HG02759 (cell line): ENCODE measurements at regions not wholly inside any gene's neighbourhood (a gene's known extent, or its start where the extent isn't known, plus 50 kb on each side); places are given as distances from the start of the nearest gene placed in this dataset.
"Not testable (repeated sequence)": the region's sequence is repeated elsewhere in the genome, so short reads cannot be mapped to it uniquely, and the experiment has no call there.

Experiments
- ATAC-seq: cut with Tn5 transposase; IDR thresholded peaks from one replicate; pipeline ENCODE4 v1.9.1; 2021; ENCODE audit warnings: mild to moderate bottlenecking, moderate library complexity; ENCODE audit not compliant: unreplicated experiment

DNA sequence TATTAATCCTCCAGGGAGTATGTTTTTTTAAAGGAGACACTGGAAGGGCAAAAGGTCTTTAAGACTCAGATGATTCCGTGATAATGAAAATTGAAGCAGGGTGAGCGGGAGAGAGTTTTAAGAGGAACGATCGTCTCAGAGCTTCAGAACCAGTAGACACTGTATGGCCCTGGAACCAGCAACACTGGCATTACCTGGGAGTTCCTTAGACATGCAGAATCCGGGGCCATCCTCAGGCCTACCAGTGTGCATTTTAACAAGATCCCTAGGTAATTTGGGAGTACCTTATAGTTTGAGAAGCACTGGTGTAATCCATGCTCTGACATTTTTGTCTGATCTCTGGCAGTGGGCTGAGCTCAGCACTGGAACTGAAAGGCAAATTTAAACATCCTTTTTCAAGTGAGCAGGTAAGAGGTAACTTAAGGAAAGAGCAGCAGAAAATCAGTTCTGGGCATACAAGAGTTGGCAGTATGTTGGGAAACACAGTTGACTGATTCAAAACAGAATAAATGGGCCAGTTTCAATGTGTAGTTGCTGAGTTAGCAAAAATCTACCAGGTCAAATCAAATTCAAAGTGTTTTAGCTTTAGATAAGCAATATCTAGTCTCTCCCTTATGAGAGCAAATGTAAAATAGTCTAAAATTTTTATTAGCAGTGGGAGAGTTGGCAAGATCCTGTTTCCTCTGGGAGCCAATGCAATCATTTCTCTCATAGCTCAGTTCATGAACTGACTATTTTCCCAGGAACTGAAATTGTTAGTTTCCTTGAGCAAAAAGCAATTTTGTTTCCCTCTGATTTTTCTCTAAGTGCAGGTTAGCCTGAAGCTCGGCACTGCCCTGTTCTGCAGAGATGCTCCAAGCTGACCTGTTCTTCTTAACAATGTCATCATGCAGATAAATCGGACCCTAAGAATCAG, 97.2 kb upstream of the ELMO1 start:
- ATAC-seq: no peak

DNA sequence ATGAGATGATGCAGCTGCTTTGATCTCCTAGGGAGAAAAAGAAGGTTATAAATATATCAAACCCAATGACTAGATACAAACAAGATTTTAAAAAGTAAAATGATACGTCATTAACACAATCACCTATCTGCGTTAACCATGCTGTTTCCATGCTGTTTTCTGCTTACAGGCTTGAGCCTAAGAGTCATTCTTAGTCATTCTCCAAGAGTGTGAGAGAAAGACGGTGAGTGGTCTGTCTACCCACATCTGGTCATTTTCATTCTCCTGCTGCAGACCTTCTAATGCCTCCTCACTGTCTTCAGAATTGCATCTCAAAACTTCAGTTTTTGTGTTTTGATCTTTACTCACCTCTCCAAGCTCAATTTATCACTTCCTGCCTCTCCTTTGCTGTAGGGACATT, 98.0 kb upstream of the ELMO1 start:
- no peak for ATAC-seq

DNA sequence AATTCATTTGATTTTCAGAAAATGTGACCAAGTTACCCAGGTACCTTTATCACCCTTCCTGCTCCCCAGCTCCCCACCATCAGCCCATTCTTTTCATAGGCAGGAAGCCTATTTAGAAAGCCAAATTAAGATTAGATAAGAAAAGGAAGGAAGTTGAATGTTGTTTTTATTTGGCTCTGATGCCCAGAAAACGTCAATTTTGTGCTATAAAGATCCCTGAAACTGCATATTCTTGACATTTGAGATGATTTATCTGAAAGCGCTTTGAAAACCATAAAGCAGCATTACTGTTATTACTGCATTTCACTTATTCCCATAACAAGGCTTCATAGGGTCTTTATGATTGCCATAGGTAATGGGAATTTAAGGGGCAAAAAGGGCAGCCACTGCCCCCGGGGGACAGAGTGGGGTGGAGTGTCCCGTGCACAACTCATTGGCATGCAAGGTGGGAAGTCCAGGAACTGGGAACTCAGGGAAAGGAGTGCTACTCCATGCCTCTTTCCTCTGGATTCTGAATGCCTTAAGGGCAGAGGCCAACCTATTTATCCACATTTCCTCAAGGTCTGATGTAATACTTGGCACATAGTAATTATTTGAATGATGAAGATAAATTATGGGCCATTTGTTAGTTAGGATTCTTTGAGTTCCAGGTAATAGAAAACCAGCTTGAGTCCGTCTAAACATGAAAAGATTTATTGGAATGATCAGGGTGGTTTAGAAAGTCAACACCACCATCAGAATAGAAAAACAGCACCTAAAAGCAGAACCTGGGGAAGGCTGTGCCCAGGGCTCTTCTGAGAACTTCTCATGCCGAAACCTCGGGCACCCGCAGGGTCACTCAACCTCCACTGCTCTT, 100.6 kb upstream of the ELMO1 start:
- ATAC-seq: no peak

DNA sequence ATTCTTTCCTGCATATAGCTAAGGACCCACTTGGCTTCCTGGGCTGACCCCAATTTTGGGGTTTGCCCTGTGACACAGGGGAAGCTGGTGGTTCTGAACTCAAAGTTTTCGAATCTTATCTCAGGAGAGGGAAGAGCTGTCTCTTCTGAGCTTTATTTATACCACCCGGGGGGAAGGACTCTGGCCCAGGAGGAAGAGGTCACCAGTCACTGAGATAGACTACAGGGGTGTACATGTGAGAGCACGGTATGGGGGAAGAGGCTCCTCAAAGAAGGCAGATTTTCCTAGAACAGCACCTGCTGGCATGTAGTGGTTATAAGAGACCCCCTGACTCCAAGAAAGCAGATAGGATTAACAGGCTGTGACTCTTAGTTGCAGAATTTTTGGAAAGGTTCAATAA, 101.8 kb upstream of the ELMO1 start:
- ATAC-seq: no peak

DNA sequence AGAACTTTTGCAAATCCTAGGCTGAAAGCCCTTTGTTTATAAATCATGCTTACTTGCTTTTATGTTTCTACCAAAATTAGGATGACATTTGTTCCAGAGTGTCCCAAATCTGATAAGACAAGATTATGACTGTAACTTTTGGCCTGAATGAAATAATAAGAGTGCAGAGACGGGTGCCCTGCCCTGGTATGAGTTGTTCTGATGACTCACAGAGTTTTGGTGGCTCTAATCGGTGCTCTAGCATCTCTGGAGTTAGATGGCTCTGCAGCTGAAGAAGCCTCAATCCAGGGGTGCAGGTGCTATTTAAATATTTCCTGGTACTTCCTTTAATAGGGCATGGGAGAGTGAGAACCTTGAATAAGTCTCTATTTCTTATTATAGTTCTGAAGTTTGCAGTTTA, 102.2 kb upstream of the ELMO1 start:
- ATAC-seq: no peak

DNA sequence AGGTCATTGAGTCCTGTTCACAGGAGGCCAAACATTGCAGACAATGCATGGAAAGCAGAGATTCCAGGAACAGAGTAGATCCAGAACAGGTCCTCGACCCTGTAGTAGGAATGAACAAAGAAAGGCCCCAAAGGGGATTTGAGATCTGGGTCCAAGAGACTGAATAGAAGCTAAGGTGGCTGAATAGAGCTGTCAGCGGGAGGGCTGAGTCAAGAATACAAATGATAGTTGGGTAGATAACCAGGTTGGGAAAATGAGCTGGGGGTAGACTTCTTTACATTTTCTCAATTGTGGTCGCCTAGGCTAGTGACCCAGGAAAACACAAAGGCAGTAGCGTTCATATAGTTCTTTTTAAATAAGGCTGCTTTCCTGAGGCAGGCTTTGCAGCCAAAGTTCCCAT, 103.4 kb upstream of the ELMO1 start:
- no peak for ATAC-seq

DNA sequence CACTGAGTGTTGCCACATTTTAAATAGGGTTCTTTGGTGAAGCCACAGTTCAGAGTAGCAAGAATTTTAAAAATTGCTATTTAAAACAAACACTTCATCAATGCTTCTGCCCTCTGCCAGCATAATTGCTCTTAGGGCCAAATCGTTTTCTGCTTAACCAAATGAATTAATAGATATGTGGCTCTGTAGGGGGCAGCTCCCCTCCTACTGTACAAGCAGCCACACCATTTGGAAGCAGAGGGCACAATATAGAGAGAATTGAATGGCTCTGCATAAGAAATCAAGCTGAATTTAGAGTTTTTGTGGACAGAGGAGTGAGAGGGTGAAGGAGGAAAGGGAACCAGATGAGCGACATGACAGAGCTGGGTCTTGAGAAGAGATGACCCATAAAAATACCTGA, 103.8 kb upstream of the ELMO1 start:
- not testable (repeated sequence) for ATAC-seq

DNA sequence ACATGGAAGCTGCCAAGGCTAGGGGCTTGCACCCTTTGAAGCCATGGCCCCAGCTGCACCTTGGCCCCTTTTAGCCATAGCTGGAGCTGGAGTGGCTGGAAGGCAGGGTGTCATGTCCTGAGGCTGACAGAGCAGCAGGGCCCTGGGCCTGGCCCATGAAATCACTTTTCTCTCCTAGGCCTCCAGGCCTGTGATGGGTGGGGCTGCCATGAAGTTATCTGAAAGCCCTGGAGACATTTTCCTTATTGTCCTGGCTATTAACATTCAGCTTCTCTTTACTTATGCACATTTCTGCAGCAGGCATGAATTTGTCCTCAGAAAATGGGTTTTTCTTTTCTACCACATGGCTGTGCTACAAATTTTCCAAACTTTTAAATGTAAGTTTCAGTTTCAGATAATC, 106.9 kb upstream of the ELMO1 start:
- no peak for ATAC-seq

DNA sequence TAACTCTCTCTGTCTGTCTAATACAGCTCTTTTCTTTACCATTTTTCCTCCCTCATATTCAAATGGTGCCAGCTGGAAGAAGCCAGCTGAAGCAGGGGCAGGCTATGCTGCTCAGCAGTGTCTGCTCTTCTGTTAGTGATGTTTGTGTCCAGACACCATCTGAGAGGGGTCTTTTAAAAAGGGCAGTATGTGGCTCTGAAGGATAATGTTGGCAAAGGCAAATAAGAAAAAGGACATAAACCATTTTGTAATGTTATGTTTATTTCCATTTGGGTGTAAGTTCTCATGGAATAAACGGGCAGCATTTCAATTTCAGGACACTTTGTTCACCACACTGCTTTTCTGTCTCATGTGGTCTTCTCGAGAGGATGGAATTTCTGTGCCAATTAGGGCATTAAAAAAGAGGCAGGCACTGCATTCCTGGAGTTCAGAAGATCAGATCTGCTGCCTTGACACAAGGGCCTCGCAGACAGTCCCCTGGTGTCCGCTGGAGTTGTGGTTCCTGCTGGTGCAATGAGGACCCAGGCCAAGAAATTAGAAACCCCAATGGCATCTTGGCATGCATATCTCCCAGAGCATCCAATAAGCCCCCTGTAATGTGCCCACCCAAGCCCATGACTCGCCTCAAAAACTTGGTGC, 109.0 kb upstream of the ELMO1 start:
- ATAC-seq: no peak

DNA sequence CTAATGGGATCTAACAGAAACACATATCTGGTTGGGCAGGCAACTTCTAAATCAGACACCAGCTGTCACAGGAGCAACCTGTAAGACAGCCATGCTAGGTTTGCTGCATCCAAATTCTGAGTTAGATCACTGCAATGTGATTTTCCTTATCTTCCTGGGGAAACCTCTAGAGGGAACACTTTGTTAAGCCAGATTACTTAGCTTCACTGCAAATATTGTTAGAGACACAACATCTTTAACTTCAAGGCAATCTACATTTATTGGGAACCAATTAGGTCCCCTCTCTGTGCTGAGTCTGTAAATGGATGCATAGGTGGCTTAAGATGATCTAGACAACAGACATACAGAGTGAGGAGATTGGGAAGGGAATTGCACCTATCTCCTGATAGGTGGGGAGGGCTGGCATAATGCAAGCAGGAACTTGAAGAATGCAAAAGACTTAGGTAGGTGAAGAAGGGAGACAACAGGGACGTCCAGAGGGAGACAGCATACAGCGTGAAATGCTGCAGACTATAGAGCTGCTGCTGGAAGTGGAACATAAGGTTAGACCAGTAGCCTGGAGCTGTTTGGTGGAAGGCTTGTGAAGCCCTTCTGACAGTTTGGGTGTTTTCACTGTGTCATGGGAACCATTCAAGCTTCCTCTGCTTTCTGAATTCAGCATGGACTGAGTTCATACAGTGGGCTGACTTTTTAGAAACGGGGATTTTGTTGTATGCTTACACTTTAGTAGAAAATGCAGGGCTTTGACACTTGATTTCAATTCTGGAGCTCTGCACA, 109.8 kb upstream of the ELMO1 start:
- no peak for ATAC-seq

DNA sequence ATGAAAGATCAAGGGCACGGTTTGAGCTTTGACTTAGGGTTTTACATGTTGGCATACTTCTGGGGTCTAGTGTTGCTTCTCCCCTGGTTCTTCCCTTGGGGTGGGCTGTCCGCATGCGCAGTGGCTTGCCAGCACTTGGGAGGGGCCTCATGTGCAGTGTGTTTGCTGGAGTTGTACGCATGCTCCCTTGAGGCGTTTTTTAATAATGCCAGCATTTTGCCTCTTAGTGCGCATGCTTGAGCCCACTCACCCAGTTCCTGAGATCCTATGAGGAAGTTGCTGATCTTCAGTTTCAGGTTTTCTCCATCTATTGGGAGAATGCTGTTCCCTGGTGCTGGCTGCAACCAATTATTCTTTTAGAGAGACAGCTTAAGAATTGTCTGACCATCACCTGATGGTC, 113.4 kb upstream of the GPR141 start:
- ATAC-seq: no peak

DNA sequence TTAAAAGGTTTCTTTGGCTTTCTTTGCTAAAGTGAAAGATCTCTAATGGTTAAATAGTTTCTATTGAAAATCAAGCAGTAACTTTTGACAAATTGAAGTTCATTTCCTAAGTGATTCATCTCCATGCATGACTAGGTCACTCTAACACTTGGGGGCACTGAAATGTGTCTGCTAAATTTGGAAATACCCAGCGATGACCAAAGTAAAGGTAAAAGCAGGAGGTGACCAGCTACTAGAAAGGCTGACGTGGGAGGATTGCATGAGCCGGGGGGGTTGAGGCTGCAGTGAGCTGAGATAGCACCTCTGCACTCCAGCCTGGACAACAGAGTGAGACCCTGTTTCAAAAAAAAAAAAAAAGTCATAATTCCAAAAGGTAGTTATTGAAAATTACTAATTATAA, 111.8 kb upstream of the GPR141 start:
- no peak for ATAC-seq

DNA sequence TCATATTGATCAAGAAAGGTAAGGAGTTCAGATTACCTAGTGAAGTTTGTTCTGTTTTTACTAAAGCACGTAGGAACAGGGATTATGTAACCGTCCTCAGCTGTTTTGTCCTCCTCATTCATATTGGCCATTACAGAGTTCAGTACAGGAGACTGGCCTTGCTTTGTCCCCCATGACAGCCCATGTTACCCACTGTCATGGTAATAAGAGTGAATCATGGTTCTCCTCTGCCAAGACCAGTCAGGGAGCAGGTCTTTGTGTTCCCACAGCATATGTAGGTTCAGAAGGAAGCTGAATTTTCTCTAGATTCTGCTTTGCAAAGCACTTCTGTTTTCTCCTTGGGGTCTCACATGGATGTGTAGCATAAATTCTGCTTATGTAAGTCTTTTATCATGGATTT, 106.2 kb upstream of the GPR141 start:
- ATAC-seq: no peak

DNA sequence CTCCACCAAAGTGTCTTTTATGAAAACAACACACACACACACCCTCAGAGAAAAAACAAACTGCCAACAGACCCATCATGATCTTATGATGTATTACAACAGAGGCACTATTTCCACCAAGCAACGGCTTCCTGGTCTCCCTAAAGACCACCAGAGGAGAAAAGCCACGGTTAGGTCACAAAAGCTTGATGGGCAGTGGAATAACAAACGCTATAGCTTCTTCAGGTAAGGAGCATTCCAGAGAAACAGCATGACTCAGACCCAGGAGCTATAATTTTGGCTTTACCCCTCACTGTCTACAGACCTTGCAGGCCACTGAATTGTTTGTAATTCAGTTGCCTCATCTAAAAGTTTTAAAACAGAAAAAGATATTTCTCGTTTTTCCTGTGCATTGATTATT, 105.7 kb upstream of the GPR141 start:
- no peak for ATAC-seq

DNA sequence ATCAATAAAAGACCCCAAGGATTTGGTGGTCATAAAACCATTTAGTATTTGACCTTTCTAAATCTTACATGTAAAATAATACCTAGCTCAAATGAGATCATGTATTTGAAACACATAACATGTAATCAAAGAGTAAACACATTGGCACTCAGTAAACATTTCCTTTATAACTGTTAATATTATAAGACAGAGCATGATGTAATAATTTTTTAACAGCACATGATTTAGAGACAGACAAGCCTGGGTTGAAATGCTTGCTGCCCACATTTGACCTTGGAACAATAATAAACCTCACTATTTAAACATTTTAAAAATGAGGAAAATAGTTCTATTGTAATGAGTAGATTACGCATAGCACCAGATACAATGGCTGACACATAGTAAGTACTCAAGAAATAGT, 105.2 kb upstream of the GPR141 start:
- no peak for ATAC-seq

DNA sequence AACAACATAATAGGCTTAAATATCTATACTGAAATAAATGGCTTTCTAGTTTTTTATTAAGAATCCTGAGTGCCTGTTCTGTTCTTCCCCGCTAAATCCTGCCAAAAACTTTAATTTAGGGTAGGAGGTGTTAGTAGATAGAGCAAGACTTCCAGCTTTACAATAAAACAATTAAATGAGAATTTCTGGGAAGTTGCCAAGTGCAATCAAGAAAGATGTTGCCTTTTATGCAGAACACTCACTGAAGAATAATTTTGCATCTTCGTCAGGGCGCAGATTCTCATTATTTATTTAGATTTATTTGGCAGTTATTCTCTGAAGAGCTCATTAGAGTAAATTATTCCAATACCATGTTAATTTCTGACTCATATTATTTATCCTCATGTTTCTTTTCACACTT, 103.2 kb upstream of the GPR141 start:
- no peak for ATAC-seq

DNA sequence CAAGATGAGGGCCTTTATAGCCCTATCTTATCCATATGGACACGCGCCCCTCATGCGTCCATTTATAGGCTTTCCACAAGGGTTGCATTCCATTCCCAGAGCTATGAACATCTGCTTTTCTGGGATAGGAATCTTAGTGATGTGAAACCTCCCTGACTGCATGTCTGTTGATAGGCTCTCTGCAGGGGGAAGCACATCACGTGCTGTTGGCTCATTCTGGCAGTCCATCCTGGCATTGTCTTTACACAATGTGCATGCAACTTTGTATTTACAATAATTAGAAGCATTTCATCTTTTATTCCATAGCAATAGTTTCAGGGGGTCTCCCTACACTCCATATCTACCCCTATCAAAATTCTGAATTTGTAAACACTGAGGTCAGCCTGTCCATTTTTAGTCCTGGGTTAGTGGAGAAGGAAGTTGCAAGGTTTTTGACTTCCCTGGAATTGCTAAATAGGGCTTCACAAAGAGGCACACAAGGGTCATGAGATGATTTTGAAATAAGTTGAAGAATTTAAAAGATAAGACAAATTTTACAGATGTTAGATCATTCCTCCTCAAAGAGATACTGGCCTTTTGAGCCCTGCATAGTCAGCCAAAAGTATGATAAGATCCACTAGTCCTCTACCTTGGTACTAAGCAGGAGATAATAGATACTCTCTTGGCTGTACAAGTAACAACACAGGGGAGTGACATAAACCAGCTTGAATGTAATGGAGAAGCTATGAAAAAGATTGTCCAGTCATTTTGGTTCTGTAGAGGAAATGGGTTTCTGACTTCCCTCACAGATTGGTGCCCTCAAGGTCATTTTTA, 98.7 kb upstream of the GPR141 start:
- ATAC-seq: not testable (repeated sequence)

DNA sequence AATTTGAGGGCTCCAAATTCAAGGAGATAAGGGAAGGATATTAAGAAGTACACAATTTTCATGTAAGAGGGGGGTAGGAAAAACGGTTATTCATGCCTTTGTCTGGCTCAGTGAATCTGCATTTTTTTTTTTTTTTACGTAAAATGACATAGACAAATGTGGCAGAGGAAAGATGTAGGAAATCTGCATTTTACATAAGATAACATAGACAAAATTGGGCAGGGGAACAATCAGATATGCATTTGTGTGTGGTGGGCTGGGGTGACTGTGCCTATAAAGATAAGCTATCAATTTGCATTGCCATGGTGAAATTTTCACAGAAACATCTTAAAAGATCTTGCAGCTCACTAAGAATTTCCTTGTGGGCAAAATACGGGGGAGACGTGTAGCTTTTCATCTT, 92.7 kb upstream of the GPR141 start:
- no peak for ATAC-seq

DNA sequence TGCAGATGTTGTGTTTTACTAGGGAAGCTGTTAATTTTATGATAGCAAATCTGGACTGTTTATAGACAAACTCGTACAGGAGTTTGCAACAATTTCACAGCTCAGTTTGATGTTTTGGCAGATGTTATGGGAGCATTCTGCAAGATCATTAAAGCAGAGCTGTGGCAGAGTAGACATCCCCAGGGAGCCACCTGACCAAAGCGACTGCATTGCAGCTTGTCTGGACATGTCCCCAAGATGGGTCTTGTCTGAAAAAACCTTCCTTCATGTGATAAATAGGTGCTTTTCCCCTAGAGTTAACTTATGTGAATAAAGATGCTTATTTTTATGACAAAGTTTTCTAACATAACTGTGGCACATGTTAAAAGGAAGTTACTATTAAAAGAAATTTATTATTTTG, 91.2 kb upstream of the GPR141 start:
- ATAC-seq: no peak

DNA sequence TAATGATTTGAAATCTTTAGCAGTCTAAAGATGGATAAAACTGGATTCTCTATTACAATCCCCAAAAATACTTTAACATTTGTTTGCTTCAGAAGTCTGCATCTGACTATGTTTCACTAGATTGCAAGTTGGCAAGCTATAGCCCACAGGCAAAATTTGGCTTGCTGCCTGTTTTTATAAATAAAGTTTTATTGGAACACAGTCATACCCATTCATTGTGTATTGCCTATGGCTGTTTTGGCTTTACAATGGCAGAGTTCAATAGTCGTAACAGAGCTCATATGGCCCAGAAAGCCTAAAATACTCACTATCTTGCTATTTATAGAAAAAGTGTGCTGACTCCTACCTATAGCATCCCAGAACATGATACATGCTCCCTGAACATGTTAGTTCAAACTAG, 89.0 kb upstream of the GPR141 start:
- ATAC-seq: no peak
